ENCODE measurements at regions not wholly inside any gene's neighbourhood (a gene's known extent, or its start where the extent isn't known, plus 50 kb on each side); places are given as distances from the start of the nearest gene placed in this dataset.
A peak's percentile ranks its signal among the peaks of the same experiment; 100 is the strongest.

DNA sequence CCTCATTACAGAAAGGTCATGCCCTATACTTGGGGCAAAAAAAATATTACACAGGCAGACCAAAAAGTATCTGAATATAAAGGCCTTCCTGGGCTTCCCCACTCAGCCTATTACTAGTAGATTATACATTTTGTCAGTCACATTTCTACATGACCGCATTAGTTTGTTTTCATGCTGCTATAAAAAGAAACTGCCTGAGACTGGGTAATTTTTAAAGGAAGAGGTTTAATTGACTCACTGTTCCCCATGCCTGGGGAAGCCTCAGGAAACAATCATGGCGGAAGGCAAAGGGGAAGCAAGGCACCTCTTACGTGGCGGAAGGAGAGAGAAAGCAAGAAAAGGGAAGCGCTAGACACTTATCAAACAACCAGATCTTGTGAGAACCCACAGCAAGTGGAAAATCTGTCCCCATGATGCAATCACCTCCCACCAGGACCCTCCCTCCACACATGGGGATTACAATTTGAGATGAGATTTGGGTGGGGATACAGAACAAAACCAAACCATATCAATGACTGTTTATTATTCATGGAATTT is 1312.0 kb downstream of the PCDH7 start:
- no peak for DNase-seq (ENCODE audit: low spot score)

DNA sequence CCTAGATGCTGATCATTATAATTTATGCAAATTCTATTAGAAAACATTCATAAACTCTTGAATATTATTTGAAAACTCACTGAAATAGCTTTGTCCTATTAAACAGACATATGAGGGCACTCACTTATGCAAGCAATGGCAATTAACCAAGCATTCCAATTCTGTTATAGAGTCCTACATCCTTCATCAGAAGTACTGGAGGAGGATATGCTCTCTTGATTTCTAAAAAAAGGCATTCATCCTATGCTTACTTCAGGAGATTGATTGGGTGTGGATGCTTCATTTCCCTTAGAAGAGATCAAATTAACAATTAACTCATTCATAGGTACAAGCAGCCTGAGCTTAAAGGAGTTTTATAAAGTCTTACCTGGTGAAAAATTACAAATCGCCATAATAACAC is 1317.2 kb downstream of the PCDH7 start:
- no peak for DNase-seq (ENCODE audit: low spot score)

DNA sequence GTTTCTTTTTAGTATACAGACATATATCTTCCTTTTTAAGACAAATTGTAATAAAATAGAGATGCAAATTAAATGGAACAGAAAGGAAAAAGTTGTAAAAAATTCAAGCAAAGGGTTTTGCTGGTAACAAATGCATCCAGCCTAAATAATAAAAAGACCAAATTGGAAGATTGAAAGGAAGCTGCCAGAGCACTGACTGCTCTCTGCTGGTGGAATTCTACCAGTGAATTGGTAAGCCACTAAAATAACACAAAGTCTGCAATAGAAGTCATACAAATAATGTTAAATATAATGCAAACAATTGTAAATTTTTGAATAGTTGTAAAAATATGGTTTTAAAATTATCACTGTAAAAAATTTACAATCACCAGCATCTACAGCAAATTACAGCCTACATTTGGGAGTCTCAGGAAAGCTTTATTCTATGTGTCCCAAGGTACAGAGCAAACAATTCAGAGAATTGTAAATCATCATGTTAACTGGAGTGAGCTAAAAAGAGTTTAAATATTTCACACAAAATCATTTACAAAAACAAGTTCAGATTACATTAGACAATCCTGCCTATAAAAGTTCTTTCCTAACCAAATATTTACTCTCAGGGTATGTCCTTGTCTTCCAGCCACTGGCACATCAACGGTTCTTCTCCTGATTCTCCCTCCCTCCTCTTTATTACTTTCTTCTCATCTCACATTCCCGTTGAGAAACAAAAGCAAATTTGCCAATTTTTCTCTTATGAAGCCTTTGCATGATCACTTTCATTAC is 1322.5 kb downstream of the PCDH7 start:
- no peak for DNase-seq (ENCODE audit: low spot score)

DNA sequence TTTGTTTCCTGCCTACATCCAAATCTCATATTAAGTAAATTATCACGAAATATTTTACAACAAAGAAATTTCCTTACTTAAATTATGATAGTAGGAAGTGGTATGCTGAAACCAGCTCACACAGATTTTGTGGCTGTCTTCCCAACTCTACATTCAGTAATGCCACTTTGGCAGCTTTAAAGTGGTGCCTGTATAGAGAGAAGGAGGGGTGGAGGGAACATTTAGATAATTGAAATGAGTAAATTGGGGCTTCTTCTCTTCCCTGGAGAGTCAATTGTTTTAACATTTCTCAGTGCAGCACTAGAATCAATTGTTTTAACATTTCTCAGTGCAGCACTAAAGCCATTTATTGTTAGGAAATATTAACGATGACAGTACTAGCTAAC is 1323.1 kb downstream of the PCDH7 start:
- no peak for DNase-seq (ENCODE audit: low spot score)

DNA sequence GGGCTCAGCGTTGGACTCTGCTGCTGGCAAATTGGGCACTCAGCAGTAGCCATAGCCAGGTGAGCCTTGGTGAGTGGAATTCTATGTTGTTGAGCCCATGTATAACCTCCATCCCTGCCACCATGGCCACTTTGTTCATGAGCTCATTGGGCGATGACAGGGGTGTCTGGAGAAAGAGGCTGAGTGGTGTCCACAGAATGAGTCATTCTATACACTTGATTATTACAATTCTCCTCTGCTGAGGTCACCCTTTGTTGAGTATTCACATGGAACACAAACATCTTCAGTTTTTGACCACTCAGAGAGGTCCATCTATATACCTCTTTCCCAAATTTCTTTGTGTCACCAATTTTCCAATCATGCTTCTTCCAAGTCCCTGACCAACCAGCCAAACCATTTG is 1341.7 kb downstream of the PCDH7 start:
- DNase-seq (ENCODE audit: low spot score): no peak

DNA sequence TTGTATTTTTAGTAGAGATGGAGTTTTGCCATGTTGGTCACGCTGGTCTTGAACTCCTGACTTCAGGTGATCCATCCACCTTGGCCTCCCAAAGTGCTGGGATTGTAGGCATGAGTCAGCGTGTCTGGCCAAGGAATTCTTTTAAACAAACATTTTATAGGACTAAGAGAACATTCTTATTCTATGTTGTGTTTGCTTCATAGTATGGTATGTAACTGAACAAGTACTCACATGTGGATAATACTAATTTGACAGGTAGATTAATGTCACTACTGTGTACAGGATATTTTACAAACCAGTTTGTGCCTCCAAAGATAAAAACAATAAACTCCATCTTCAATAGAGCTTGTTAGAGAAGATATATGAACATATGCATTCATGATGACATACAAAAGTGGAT is 1353.4 kb downstream of the PCDH7 start:
- no peak for DNase-seq (ENCODE audit: low spot score)

DNA sequence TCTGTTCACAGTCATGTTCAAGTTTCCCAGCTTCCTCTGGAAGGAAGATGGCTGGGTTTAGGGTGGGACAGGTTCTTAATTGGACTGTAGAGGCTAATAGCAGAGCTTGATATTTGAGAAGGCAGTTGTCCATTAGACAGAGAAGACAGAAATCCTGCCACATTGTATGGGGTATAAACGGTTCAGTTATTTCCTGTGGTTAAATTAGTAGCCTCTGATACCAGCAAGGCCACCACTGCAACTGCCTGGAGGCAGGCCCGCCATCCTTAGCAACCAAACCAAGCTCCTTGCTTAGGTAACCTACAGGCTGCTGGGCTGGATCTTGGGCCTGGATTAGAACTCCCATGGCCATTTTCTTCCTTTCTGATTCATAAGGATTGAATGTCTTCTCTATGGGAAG is 1367.0 kb downstream of the PCDH7 start:
- DNase-seq (ENCODE audit: low spot score): no peak

DNA sequence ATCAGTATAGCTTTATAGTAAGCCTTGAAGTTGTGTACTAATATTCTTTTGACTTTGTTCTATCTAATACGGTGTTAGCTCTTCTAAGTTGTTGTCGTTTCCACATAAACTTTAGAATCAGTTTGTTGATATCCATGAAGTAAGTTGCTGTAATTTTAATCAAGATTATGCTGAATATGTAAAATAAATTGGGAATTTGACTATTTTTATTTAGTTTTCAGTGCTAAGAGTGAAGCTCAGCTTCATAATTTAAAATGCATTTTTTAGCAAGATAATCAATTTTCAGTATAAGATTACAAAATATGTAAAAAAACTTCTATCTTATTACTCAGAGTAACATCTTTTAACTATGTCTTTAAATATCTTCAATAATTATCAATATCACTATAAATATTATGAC is 1374.8 kb downstream of the PCDH7 start:
- no peak for DNase-seq (ENCODE audit: low spot score)

DNA sequence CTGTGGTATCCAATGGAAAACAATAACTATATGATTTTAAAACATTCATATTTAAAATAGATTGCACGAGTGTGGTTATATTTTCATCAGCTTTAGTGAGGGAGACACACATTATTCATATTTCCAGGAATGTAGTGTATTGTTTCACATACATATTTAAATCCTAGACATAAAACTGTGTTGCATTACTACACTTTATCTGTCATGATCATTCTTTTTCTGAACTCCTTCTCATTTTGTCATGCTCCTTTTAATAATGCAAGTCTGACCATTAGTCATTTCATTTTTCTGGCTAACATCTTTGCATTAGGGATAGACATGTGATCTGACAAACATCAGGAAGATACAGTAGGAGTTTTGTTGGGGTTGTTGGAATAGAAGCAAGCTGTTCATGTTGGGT is 1382.7 kb downstream of the PCDH7 start:
- DNase-seq (ENCODE audit: low spot score): no peak

DNA sequence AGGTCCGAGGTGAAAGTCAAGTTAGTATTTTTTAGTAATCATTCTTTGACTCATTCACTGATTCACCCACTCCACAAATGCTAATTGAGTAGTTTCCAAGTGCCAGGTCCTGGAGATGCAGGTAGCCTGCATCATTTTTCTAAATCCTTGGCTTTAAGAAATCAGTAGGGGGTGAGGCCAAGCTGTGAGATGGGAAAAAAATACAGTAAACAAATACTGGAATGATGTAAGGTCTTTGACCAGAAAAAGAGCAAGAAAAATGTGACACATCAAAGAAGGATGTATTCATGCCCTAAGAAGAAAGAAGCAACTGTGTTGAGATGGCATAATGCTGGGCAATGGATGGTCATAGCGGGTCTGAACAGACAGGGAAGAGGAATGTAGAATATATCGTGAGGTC is 1386.6 kb downstream of the PCDH7 start:
- DNase-seq (ENCODE audit: low spot score): no peak

DNA sequence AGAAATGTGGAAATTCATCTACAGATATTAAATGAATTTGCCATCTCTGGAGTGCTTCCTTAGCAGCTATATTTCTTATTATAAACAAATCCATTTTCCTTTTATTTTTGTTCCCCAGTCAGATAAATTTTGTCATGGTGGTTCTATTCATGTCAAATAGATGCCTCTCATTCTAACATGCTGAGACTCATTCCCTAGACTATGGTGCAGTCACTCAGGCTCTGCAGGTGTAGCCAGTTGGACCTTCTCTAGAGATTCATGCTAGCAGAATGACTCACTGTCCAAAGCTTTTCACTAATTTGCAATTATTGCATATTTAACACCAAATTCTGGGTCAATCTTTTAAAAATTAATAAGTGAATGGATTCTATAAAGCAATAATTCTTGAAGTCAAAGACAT is 1392.7 kb downstream of the PCDH7 start:
- no peak for DNase-seq (ENCODE audit: low spot score)

DNA sequence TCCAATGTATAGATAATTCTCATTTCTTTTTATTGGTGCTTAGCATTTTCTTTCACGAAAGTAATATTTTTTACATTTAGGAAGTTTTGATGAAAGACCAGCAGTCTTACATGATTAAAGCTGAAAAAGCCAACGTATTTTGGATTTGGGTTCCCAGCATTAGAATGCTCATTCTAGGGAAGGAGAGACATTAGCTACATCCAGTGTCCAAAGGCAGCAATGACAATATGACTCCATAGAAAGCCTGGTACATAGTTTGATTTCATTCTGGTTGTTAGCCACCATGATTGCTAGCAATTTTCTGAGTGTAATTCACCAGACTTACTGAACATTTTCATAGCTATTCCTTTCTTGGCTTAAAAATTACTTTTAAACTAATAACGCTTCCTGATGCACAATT is 1397.5 kb downstream of the PCDH7 start:
- DNase-seq (ENCODE audit: low spot score): peak; percentile 7

DNA sequence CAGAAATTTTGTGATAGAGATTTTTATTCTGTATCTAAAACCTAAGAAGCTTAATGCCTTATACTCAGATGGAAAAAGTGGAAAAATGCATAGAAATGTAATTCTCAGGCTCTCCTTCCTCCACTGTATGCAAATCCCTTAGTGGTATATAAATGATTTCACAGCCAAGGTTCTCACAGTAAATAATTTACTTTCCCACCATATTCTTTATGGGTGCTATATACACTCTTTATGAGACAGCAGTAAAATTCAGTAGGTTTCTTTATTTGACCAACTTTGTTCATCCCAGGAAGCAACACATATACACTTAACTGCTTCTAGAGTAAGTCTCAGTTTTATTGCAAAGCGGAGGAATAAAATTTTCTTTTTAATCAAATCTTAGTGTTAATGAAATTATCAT is 1399.7 kb downstream of the PCDH7 start:
- DNase-seq (ENCODE audit: low spot score): no peak

DNA sequence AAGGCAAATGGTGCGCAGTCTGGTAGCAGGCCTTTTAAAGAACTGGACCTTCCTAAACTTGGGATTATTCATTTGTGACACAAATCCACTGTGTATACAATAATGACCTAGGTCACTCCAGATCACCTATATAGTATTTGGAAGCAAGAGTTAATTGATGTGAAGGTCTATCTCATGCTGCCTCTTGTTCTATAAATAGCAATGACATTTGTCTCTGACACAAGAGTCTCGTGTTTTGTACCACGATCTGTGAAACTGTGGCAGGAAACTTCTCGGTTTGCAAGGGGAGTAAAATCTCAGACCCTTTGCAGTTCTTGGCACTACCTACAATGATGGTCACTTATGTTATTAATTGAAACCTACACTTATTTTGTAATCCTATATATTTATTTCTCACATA is 1408.4 kb downstream of the PCDH7 start:
- DNase-seq (ENCODE audit: low spot score): no peak

DNA sequence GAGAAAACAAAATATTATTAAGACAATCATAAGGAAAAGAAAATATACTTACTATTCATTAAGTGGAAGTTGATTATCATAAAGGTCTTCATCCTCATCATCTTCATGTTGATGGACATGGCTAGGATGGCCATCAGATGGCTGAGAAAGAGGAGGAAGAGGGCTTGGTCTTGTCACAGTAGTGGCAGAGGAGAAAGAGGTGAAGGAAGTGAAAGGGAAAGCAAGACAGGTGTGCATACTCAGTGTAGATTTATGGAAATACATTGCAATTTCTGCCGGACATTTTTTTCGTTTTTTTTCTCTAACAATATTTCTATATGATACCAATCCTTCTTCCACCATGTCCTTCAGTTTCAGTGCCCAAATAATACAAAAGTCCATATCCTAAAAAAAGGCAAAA is 1409.8 kb downstream of the PCDH7 start:
- DNase-seq (ENCODE audit: low spot score): no peak

DNA sequence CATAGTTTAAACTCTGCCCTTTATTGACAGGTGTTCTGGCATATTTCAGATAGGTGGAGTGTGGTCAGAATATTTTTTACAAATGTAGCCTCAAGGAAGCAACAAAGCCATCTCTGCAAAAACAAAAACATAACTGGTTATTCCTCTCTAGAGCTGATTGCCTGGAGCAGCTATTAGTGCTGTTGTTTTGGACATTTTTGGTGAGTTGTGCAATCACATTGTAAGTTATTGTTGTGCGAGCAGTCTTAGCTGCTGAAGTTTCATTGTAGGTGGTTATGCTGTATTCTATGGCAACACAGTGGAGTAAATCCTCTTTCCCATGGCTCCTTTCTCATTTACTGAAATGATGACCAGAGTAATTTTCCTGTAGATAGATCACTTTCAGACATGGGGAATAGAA is 1413.0 kb downstream of the PCDH7 start:
- DNase-seq (ENCODE audit: low spot score): no peak

DNA sequence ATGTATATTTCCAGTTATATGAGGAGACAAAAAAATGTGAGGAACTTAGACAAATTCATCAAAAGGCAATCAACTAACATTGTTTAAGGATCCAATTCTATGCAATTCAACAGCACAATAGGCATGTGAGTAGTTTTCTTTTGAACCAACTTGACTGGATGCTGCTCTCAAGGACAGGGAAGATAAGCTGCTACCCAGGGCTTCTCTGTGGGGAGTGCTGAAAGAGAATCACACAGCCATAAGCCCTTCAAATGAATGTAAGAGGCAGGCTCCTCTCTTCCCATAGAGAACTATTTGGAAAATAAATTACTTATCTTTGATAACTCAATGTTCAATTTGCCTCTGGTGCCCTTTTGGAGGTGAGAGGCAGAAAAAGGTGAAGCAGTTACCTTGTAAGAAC is 1413.6 kb downstream of the PCDH7 start:
- no peak for DNase-seq (ENCODE audit: low spot score)

DNA sequence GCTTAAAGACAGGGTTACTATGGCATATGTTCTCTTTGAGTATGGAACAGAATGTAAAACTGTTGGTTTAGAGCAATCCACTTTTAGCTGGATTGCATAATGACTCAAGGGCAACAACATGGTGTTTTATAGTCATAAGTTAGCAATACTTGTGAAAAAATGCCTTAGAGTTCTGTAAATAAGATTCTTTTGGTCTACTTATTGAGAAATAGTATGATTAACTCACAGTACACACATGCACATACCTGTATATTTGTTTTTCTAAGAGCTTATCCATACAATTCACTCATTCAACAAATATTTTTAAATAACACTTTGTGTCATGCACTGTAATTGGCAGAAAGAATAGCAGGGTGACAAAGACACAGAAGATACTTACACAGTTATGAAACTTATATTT is 1415.5 kb downstream of the PCDH7 start:
- DNase-seq (ENCODE audit: low spot score): no peak

DNA sequence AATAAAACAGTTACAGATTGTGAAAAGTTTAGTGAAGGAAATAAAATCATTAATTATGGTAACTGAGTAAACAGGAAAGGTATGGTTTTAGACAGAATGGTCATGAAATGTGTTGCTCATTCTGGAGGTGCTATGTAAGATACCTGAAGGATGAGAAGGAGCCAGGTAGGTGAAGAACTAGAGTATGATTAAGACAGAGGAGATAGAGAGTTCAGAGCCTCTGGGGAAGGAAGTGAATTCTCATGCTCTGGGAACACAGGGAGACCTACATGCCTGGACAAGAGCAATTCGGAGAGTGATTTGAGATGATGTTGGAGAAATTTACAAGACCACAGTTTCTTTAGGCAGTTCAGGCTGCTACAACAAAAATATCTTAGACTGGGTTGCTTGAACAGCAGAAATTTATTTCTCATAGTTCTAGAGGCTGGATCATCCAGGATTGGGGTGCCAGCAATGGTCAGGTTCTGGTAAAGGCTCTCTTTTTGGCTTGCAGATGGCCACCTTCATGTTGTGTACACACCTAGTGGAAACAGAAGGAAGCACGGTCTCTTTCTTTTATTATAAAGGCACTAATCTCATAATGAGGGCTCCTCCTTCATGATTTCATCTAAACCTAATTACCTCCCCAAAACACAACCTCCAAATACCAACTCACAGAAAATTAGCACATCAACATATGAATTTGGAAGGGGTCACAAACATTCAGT is 1416.1 kb downstream of the PCDH7 start:
- no peak for DNase-seq (ENCODE audit: low spot score)

DNA sequence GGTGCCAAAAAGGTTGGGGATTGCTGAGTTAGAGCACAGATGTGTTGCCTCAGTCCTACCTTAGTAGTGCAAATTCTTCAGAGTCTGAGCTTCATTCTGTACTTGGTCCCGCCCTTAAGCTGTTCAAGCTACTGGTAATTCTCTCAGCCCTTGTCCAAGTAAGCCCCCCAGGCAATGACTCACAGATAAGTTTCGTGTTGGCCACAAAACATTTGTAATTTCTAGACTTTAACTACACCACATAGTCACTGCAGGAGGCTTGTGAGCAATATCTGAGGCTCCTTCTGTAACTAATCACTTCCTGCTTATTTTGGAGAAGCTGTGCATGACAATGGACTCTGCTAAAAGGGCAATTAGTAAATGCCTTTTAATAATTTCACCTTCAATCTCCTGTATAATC is 1420.5 kb downstream of the PCDH7 start:
- no peak for DNase-seq (ENCODE audit: low spot score)

DNA sequence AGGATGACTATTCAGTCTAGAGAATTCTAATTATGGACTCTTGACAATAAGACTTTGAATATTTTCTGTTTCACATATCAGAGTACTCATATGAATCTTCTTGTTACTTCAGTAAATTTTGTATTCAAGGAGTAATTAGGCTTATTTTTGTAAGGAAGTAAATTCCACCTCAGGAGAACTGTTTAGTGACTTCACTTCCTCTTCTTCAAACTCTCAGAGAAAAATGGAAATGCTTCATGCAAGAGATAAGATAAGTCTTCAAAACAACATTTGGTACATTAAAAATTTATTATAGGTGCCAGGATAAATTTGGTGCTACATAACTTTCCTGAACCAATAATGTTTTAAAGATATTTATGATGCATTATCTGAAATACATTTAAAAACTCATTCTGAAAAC is 1421.9 kb downstream of the PCDH7 start:
- no peak for DNase-seq (ENCODE audit: low spot score)

DNA sequence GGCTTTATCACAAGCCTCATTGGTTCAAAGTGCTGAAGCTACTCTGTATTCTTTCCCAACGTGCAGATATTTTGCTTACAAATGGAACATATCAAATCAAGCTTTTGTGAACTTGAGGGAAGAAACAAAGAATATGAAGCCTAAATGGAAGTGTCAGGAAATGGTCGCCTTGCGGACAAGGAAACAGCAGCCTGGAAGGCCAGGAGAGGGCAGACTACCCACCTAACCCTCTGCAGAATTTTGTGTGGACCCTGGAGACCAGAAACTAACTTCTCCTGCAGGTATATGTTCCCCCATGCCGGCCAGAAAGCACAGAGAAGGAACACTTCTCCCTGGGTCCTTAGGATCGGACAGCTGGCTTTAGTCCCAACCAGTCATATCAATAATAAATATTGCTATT is 1425.8 kb downstream of the PCDH7 start:
- no peak for DNase-seq (ENCODE audit: low spot score)

DNA sequence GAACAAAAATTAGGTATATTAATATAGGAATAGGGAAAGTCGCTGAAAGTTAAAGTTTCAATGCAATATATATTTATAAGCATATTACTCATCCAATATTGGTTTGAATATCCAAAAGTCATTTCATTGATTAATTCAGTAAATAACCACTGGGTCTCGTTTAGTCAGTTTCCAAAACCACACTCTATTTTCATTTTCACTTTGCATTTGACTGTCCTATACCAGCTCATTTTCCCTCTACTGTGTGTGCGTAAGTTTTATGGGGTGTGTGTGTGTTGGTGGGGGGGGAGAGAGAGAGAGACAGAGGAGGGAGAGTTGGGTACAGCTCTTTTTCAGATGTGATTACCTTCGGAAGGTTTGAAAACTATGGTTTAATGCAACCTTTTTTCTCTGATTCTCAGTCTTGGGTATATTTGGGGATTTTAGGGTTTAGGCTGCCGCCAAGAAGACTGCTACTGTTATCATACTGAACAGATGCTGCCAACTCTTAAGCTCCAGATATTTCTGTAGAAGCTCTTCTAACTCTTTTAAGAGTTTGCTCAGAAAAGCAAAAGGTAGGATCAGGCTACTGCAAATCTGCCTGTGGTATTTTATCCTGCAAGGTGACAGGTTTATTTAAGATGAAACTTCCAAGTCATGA is 1427.4 kb downstream of the PCDH7 start:
- no peak for DNase-seq (ENCODE audit: low spot score)
